ENCODE measurements at regions not wholly inside any gene's neighbourhood (a gene's known extent, or its start where the extent isn't known, plus 50 kb on each side); places are given as distances from the start of the nearest gene placed in this dataset.

GRCh38 chr1:117678246-117678977, 72.6 kb downstream of the TENT5C start:
- DNase-seq = no peak

- DNase-seq = no peak
These were observed 73.5 kb downstream of the TENT5C start for GRCh38 chr1:117679299-117679698.

- no peak for DNase-seq
These were observed 74.0 kb downstream of the TENT5C start for GRCh38 chr1:117679868-117680267.

DNA sequence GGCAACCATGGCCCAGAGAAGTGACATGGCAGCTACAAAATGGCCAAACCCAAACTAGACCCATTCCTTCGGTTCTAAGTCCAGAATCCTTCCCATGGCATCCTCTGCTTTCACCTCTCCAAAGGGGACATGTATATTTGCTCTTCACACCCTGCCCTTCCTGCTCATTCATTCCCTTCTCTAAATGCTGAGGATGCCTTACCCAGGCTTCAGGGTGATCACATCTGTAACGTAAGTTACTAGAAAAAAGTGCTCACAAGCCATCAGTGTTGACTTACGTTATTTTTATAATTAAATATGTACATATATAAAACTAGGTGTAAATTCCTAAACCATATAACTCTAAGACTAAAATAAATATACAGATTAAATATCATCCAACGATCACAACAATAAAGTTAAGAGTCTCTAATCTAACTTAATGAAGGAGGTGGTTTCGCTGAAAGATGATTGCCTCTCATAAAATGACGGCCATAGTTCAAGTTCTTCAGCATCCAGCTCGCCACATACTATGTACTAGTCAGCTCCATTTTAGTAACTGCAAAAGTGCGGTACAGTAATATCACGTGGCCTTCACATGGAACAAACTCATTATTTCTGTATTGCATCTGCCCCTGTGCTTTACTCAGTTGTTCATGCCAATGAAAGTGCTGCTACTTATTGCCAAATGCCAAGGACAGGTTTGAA, 74.6 kb downstream of the TENT5C start:
- DNase-seq = no peak

DNA sequence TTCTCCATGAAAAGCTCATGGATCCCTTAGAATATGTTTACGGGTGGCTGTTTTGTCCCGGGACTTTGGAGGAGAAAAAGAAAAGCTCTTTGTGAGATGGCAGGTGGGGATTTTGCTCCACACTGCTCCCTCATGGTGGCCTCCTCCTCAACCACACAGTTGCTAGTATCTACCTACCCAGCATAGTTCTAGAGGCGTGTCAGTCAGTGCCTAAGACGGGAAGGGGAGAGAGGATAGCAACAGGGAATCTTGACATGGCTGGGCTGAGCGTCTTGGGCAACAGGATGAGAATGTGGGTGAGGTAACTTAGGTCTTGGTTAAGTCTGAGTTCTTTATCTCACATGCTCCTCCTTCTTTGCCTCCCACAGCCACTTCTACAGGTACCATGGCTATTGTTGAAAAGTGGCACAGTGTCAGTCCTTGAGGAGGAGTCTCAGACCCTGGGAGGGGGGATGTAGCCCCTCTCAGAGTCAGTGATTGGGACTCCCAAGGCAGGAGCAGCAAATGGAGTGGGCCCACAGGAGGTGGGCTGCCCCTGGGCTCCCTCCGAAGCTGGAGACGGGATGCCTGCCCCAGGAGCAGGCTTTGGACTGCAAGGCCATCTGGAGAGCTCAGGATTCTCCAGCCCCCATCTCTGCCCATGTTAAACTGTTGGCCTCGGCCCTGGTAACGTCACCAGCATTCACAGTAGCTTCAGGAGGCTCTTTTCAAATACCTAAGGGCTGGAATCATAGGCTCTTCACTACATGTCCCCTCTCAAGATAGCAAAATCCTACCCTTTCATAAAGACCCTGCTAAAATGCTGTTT, 75.4 kb downstream of the TENT5C start:
- no peak for DNase-seq

GRCh38 chr1:117681901-117682250, 76.0 kb downstream of the TENT5C start:
- no peak for DNase-seq

- no peak for DNase-seq
These were observed 76.5 kb downstream of the TENT5C start for GRCh38 chr1:117682372-117682771.

DNA sequence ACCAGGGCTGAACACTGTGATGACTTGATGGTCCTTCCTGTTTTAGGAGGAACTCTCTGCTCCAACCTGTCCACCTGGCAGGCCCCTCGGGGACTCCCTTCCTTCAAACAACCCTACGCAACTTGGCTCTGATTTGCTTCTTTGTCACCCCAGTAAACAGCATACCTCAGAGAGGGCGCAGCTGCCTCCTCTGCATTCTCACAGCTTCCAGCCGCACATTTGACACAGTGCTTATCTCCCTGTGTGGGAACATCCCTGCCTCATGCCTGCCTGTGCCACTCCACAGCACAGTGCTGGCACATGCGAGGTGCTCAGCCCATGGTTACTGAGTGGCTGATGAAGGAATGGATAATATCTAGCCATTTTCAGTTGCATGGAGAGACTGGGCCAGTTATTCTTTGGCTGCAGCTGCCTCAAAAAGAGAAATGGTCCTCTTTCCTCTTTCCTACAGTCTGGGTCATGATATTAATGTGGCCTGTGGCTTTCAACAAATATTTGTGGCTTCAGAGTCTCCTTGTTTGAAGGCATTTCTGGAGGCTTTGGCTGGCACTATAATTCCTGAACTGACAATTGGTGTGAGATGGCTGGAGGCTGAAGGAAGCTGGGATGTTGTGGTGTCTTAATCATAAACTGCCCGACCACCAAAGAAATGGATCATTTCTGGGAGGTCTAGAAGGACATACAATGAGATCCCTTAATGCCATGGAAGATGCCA, 77.9 kb downstream of the TENT5C start:
- no peak for DNase-seq

- DNase-seq = no peak
These were observed 80.3 kb downstream of the TENT5C start for GRCh38 chr1:117685936-117686806.

- no peak for DNase-seq
These were observed 81.1 kb downstream of the TENT5C start for GRCh38 chr1:117686907-117687306.

DNA sequence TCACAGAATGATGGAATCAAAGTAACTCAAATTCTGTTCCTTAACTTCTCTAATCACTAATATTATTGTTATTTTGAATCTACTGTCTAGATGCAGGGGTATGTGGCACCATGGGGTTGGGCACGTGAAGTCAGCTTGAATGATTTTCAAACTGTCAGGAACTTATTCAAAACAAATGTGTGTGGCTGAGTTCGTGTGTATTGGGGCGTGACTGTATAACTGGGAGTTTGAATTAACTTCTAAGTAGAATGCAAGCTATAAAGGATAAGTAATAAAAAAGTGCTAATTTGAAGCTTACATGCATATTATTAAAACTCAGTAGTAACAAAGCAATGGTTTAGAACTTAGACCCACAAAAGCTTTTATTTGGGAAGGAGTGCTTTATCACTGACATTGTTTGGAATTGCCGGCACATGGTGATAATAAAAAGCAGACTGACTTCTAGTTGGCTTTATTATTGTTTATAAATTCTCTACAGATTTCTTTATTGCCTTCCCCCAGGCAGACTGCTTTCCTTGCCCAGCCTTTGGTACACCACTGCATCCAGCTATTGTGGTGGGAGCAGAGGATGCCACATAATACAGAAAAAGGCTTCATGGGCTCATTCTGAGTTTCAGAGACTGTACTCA, 84.3 kb downstream of the TENT5C start:
- no peak for DNase-seq

GRCh38 chr1:117691942-117692341, 86.1 kb downstream of the TENT5C start:
- DNase-seq = no peak

DNA sequence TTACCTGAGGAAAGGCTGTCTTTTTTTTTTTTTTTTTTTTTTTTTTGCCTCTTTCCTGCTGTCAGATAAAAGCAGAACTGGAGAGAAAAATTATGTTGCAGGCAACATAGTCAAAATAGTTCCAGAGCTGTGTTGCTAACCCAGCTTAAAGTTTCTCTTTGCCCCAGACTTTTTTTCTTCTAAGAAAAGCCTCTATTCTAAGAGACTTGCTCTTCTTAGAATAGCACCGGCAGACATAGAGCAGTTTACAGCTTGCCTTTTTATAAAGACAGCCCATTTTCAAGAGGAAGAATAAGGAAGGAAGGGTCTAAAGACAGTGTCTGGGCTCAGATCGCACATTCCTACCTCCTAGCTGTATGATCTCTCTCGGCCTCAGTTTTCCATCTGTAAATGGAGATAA, 88.7 kb downstream of the TENT5C start:
- no peak for DNase-seq

DNA sequence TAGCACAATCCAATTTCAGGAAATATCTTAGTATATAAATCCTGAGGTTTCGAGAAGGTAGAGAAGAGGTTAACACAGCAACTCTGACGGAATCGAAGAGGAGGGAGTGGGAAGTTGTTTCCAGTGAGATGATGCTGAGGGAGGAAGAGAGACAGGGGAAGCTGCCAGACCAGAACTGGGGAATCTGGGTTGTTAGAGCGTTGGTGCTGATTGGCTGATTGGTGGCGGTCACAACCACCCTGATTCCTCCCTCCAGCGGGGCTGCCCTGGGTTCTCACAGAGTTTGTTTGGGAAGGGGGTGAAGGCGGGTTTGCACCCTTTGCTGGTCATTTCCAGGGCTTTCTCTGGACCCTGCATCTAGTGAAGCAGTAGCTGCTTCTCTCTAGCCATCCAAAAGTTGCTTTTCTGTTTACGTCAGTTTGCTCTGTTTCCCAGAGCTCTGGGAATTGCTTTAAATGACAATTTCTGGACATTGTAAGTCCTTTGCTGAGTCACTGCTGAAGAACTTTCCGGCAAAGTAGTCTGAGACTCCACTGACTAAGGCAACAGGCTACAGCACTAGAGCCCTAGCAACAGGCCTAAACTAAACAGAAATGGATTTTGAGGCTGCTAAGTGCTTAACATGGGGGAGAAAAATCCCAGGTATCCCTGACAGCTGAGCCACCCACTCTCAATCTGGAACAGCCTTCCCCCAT, 90.1 kb downstream of the TENT5C start:
- DNase-seq = no peak

- DNase-seq = no peak
These were observed 90.7 kb downstream of the TENT5C start for GRCh38 chr1:117696561-117696960.

GRCh38 chr1:117697220-117697781, 91.5 kb downstream of the TENT5C start:
- no peak for DNase-seq

DNA sequence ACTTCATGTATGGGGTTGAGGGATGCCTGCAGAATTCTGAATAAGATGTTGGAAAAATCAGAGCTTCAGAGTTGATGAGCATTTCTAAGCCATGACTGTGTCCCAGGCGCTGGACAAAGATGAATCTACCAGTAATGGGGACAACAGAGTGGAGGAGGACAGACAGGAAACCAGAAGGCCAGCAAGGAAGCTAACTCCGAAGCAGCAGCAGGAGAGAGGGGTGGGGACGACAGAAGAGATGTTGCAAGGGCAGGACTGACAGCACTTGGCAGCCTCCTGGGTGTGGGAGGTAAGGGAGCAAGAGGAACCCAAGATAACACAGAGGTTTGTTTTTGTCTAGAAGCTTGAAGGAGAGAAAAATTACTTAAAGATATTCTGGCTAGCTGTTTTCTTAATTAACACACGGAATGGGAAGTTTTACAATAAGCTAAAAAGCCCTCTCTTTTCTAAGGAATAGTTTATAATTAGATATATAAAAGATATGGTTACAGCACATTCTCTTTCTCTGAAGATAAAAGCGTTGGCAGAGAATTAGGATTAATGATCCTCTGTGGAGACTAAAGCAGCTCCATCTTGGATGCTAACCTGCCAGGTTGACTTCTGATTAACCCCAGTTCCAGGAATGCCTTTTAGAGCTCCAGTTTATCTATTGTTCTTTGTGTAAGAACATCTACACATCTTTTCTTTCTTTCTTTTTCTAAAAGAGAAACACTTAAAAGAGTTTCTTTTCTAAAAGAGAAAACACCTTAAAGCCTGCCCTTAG, 92.7 kb downstream of the TENT5C start:
- DNase-seq = no peak

- DNase-seq = no peak
These were observed 94.1 kb downstream of the TENT5C start for GRCh38 chr1:117699953-117700352.

- no peak for DNase-seq
These were observed 96.8 kb downstream of the TENT5C start for GRCh38 chr1:117702654-117703053.

GRCh38 chr1:117707371-117707770, 101.5 kb downstream of the TENT5C start:
- no peak for DNase-seq

All from CD4-positive, alpha-beta T cell treated with Interleukin-12 subunit alpha and Interleukin-12 subunit beta, for 1 hour (primary cell).